NCI-H1105 treated with DMSO at 0.1 percent for 48 hours (cell line): ENCODE measurements at regions not wholly inside any gene's neighbourhood (a gene's known extent, or its start where the extent isn't known, plus 50 kb on each side); places are given as distances from the start of the nearest gene placed in this dataset.
A peak's percentile ranks its signal among the peaks of the same experiment; 100 is the strongest.
"Not testable (repeated sequence)": the region's sequence is repeated elsewhere in the genome, so short reads cannot be mapped to it uniquely, and the experiment has no call there.

Source experiments
- DNase-seq: peaks from one replicate; lab custom pipeline; 2025; lab: John Stamatoyannopoulos, UW

GRCh38 chr3:95627697-95628096, 1186.7 kb upstream of the EPHA6 start:
- DNase-seq: no peak

- no peak for DNase-seq
Measured at GRCh38 chr3:95629802-95630201, 1184.6 kb upstream of the EPHA6 start.

GRCh38 chr3:95645291-95645690, 1169.1 kb upstream of the EPHA6 start:
- no peak for DNase-seq

- no peak for DNase-seq
Measured at GRCh38 chr3:95654570-95655362, 1159.6 kb upstream of the EPHA6 start.

- no peak for DNase-seq
Measured at GRCh38 chr3:95655363-95655986, 1158.9 kb upstream of the EPHA6 start.

- no peak for DNase-seq
Measured at GRCh38 chr3:95670765-95671164, 1143.6 kb upstream of the EPHA6 start.

- no peak for DNase-seq
Measured at GRCh38 chr3:95673215-95673614, 1141.2 kb upstream of the EPHA6 start.

GRCh38 chr3:95705786-95706418, 1108.5 kb upstream of the EPHA6 start:
- no peak for DNase-seq

GRCh38 chr3:95707268-95707667, 1107.1 kb upstream of the EPHA6 start:
- DNase-seq: no peak

- no peak for DNase-seq
Measured at GRCh38 chr3:95710684-95711083, 1103.7 kb upstream of the EPHA6 start.

- DNase-seq: no peak
Measured at GRCh38 chr3:95711789-95712188, 1102.6 kb upstream of the EPHA6 start.

GRCh38 chr3:95715128-95715527, 1099.3 kb upstream of the EPHA6 start:
- DNase-seq: no peak

- DNase-seq: no peak
Measured at GRCh38 chr3:95717048-95717447, 1097.3 kb upstream of the EPHA6 start.

GRCh38 chr3:95718168-95718567, 1096.2 kb upstream of the EPHA6 start:
- DNase-seq: no peak

- no peak for DNase-seq
Measured at GRCh38 chr3:95719481-95719880, 1094.9 kb upstream of the EPHA6 start.

GRCh38 chr3:95721938-95722337, 1092.5 kb upstream of the EPHA6 start:
- no peak for DNase-seq

- DNase-seq: no peak
Measured at GRCh38 chr3:95725770-95726169, 1088.6 kb upstream of the EPHA6 start.

- DNase-seq: no peak
Measured at GRCh38 chr3:95731753-95732152, 1082.6 kb upstream of the EPHA6 start.

GRCh38 chr3:95733336-95733735, 1081.1 kb upstream of the EPHA6 start:
- no peak for DNase-seq

- DNase-seq: no peak
Measured at GRCh38 chr3:95738045-95738444, 1076.3 kb upstream of the EPHA6 start.

- DNase-seq: not testable (repeated sequence)
Measured at GRCh38 chr3:95744896-95745295, 1069.5 kb upstream of the EPHA6 start.

GRCh38 chr3:95750097-95750496, 1064.3 kb upstream of the EPHA6 start:
- DNase-seq: peak; percentile 16

GRCh38 chr3:95751509-95751908, 1062.9 kb upstream of the EPHA6 start:
- no peak for DNase-seq
